Psoas muscle (tissue), 7 donors: ENCODE measurements at regions not wholly inside any gene's neighbourhood (a gene's known extent, or its start where the extent isn't known, plus 50 kb on each side); places are given as distances from the start of the nearest gene placed in this dataset.

ENCODE experiments used
- ATAC-seq, 4 donors: fragments of 200-7000 bp; cut with Tn5 transposase; one replicate each; pipeline ENCODE4 v1.9.1; 2020; ENCODE audit warnings: moderate library complexity in 3 of 4, mild to moderate bottlenecking in 2 of 4
- DNase-seq, 2 donors: peaks; one replicate each; pipeline ENCODE4 v3.0.0-alpha.2; 2020
- H3K27ac ChIP-seq: fragments of 200-600 bp; one replicate; pipeline ENCODE4 v1.8.0; 2022
- H3K27me3 ChIP-seq, 3 donors: fragments of 200-600 bp in 1 of 3; one replicate each; pipeline versions ENCODE4 v1.6.1 to v1.8.0; 2013 to 2022; ENCODE audit warnings: low read length in 2 of 3, mild to moderate bottlenecking in 2 of 3, moderate library complexity in 1 of 3; ENCODE audit not compliant: insufficient read depth in 3 of 3
- H3K36me3 ChIP-seq, 2 donors: fragments of 200-600 bp in 1 of 2; one replicate each; pipeline versions ENCODE4 v1.6.1 to v1.8.0; 2013 to 2022; ENCODE audit warnings: low read depth in 1 of 2, mild to moderate bottlenecking in 1 of 2, moderate library complexity in 1 of 2; ENCODE audit not compliant: insufficient read depth in 1 of 2
- H3K4me1 ChIP-seq: fragments of 200-600 bp; one replicate; pipeline ENCODE4 v1.8.0; 2022
- H3K4me3 ChIP-seq: fragments of 200-600 bp; one replicate; pipeline ENCODE4 v1.8.0; 2022; ENCODE audit warnings: mild to moderate bottlenecking
- H3K9me3 ChIP-seq: fragments of 200-600 bp; one replicate; pipeline ENCODE4 v1.8.0; 2022
- CTCF ChIP-seq: fragments of 200-600 bp; IDR thresholded peaks from one replicate; pipeline ENCODE4 v1.8.0; 2022; ENCODE audit warnings: antibody characterized with exemption
- WGBS, 3 donors: extraction: QIAGEN DNeasy Blood & Tissue Kit; methylation state at CpG; one replicate each; pipeline versions ENCODE4 v1.1.6 to v1.1.7; 2013; 5-methylcytosine and 5-hydroxymethylcytosine counted together
- intact Hi-C, 2 donors: fragments of 100-400 bp; cut with DNase I; formaldehyde crosslinking; loops; one replicate each; pipeline versions ENCODE4 v1.11.0 to v1.14.2; 2022
- donor health status: healthy with polysubstance abuse.
- donor health status: DM: no; HTN: no; CAD: no; lungs with moderate emphysema.
- donor health status: Bipolar disorder and iron deficiency.
- donor health status: healthy.
- donor health status: DM: yes; HTN: yes; CAD: no.
- donor health status: DM: no; HTN: no; CAD: no.
- donor health status: DM: yes; HTN: yes; CAD: no.

- intact Hi-C loops: no loop called here
- no peak for DNase-seq
- WGBS, 3 donors: 71 to 80% (median 74%) methylated on average over 14 of the region's 14 CpGs
Measured at GRCh38 chr1:234709473-234710228, 99.7 kb upstream of the IRF2BP2 start.

GRCh38 chr1:234708700-234709395 lies 98.9 kb upstream of the IRF2BP2 start:
- no peak overlapping the region for H3K4me3 ChIP-seq
- ATAC-seq (peak in 1 of 4 donors; percentile 27), DNase-seq (no peak)
- no peaks in the 10 kb centered on the region for H3K9me3 ChIP-seq
- 86 to 92% (median 89%) methylated on average over 9 of the region's 9 CpGs for WGBS, 3 donors
- no peaks in the 10 kb centered on the region for H3K27me3 ChIP-seq
- no peak for TF ChIP-seq CTCF
- peaks cover 14% of the 10 kb centered on the region for H3K4me1 ChIP-seq
- H3K27ac ChIP-seq: peak overlapping the region; percentile 56
- intact Hi-C loops: no loop called here
- H3K36me3 ChIP-seq: no peaks in the 10 kb centered on the region

More at GRCh38 chr1:234709473-234710228, 99.7 kb upstream of the IRF2BP2 start:
- Histone ChIP-seq H3K9me3 (no peaks in the 10 kb centered on the region), H3K36me3 (no peaks in the 10 kb centered on the region), H3K27me3 (no peaks in the 10 kb centered on the region), H3K4me1 (peaks cover 14% of the 10 kb centered on the region), H3K4me3 (no peak overlapping the region), H3K27ac (peak overlapping the region; percentile 56)
- ATAC-seq: peak; percentile 78 to 93 (median 86)
- TF ChIP-seq CTCF: no peak

- Histone ChIP-seq H3K4me1 (peaks cover 14% of the 10 kb centered on the region), H3K4me3 (no peak overlapping the region), H3K27ac (no peak overlapping the region), H3K9me3 (no peaks in the 10 kb centered on the region), H3K36me3 (no peaks in the 10 kb centered on the region), H3K27me3 (no peaks in the 10 kb centered on the region)
- intact Hi-C loops: no loop called here
- DNase-seq (no peak), ATAC-seq (no peak)
- 84 to 100% (median 88%) methylated on average over 1 of the region's 1 CpG for WGBS, 3 donors
- TF ChIP-seq CTCF: no peak
Measured at GRCh38 chr1:234707641-234708040, 97.7 kb upstream of the IRF2BP2 start.

GRCh38 chr1:234706931-234707330 lies 97.0 kb upstream of the IRF2BP2 start:
- H3K9me3 ChIP-seq: no peaks in the 10 kb centered on the region
- ATAC-seq (no peak), DNase-seq (no peak)
- 90 to 95% (median 95%) methylated on average over 1 of the region's 1 CpG for WGBS, 3 donors
- intact Hi-C loops: no loop called here
- H3K36me3 ChIP-seq: no peaks in the 10 kb centered on the region
- TF ChIP-seq CTCF: no peak
- H3K27me3 ChIP-seq: no peaks in the 10 kb centered on the region
- H3K27ac ChIP-seq: no peak overlapping the region
- peaks cover 14% of the 10 kb centered on the region for H3K4me1 ChIP-seq
- no peak overlapping the region for H3K4me3 ChIP-seq
